T-helper 1 cell treated with Interleukin-12 subunit alpha and Interleukin-12 subunit beta and Interleukin-4 antibody, amounts not matched to agents 30 ng/mL and 1 ng/mL, for 36 hours (primary cell): ENCODE measurements at regions not wholly inside any gene's neighbourhood (a gene's known extent, or its start where the extent isn't known, plus 50 kb on each side); places are given as distances from the start of the nearest gene placed in this dataset.
"Not testable (repeated sequence)": the region's sequence is repeated elsewhere in the genome, so short reads cannot be mapped to it uniquely, and the experiment has no call there.

ENCODE experiments used
- intact Hi-C: fragments of 100-400 bp; cut with micrococcal nuclease; formaldehyde crosslinking; loops from one replicate; pipeline ENCODE4 v1.15.1; 2024

DNA sequence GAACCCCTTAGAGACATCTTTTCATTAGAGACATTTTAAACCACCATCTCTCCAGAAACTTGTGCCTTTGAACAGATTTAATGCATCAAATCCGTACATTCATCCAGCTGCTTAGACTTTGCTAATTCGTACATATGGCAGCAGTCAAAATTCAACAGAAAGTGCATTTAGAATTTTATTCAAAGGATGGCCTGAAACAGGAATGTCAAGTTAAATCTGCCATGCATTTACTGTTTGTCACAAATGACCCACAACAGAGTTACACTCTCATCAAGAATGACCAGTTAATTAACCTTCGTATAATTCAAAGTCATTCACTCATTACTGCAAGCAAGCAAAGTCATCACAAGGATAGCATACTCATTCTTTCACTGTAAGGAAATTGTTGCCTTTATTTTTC lies 284.3 kb downstream of the SLC7A11 start:
- intact Hi-C loops = loop anchor here (2.0 kb wide), 1 partner anchor 41 kb away; no protein-coding TSS in a partner anchor

DNA sequence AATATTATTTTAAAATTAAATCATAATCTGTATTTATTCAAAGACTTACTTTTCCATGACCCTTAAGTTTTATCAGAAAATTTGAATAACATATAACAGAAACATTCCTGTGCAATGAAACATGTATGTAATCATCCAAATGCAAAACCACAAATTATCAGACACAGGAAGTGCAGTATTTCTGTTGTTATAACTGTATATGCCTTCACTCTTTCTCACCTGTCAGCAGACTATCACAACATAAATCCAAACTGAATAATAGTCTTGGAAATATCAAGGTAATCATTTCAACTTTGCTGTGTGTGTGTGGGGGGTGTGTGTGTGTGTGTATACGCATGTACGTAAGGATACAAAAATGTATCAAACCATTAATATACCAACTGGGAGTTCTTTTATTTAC lies 285.9 kb downstream of the SLC7A11 start:
- intact Hi-C loops = loop anchor here (2.0 kb wide), 1 partner anchor 43 kb away; no protein-coding TSS in a partner anchor

DNA sequence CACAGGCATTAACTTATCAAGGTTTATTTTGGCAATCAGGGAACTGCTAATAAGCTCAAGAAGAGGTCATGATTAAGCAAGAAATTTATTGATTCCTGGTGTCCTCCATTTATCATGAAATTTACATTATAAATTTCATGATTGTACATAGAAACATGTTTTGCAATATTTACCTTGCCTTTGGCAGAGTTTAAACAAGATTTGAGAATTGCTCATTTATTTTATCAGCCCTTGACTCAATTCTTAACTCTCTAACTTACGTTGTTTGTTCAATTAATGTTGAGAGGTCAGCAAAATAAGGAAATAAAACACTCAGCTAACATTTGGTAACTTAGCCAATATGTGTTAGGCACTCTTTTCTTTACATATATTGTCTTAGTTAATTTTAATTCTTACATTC lies 286.6 kb downstream of the SLC7A11 start:
- intact Hi-C loops = no loop called here

DNA sequence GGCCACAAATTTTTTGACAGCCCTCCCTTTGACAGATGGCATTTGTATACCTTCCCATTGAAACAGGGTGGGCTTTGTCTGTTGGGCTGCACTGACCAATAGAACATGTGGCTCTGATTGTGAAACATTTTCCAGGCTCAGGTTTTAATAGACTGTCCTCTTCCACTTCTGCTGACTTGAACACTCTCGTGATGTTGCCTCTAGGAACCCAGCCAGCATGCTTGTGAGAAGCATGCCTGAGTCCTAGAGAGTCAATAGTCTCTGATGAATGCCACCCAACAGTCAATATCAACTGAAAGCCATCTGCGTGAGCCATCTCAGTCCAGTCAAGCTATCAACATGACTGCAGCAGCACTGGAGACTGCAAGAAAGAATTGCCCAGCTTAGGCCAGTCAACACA lies 290.0 kb downstream of the SLC7A11 start:
- intact Hi-C loops = no loop called here

DNA sequence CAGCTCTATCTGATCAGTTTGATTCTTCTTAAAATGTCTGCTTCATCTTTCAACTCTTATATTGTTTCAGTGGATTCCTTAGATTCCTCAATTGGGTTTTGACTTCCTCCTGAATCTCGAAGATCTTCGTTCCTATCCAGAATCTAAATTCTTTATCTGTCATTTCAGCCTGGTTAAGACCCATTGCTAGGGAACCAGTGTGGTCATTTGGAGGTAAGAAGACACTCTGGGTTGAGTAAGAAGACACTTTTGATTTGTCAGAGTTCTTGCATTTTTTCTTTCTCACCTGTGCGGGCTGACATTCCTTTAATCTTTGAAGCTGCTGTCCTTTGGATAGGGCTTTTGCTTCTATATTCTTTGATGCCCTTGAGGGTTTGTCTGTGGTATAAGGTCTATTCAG lies 291.9 kb downstream of the SLC7A11 start:
- intact Hi-C loops = no loop called here

DNA sequence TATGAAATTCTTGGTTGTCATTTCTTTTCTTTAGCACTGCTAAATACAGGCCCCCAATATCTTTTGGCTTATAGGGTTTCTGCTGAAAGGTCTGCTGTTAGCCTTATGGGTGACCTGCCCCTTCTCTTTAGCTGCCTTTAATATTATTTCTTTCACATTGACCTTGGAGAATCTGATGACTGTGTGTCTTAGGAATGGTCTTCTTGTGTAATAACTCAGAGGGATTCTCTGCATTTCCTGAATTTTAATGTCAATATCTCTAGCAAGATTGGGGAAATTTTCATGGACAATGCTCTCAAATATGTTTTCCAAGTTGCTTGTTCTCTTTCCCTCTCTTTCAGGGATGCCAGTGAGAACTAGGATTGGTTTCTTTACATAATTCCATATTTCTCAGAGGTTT lies 292.4 kb downstream of the SLC7A11 start:
- intact Hi-C loops = no loop called here

DNA sequence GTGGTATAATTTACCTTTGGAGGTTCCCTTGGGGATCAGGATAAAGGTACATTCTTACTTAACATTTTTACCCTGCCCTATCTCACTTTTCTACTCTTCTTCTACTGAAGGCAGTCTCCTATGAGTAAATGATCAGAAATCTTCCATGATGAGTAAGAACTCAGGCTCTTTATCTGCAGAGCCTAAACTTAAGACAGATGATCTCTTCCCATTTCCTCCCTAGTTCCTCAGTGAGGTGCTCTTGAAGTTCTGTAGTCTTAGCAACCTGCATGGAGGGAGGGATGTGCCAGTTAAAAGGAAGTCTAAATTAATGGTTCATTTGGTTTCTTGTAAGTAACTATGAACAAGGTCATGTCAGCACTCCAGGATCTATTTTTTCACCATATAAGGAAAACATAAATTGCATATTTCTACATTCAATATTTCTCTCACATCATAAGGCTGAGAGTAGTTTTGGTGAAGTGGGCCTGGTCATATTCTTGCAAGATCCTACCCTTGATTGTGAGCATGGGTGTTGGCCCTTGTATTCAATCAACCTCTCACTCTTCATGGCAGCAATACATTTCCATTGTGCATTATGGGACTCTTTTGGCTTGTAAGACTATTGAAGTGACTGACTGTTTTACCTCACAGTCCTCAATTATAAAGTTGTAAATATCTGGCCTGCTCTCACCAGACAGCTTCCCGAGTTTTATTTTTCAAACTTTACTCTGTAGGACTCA lies 295.5 kb downstream of the SLC7A11 start:
- intact Hi-C loops = no loop called here

DNA sequence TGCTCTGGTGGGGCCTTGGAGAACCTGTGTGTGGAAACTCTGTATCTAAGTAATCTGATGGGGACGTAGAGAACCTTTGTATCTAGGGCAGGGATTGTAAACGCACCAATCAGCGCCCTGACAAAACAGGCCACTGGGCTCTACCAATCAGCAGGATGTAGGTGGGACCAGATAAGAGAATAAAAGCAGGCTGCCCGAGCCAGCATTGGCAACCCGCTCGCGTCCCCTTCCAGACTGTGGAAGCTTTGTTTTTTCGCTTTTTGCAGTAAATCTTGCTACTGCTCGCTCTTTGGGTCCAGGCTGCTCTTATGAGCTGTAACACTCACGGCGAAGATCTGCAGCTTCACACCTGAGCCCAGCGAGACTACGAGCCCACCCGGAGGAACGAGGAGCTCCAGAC lies 299.3 kb downstream of the SLC7A11 start:
- intact Hi-C loops = not testable (repeated sequence)

DNA sequence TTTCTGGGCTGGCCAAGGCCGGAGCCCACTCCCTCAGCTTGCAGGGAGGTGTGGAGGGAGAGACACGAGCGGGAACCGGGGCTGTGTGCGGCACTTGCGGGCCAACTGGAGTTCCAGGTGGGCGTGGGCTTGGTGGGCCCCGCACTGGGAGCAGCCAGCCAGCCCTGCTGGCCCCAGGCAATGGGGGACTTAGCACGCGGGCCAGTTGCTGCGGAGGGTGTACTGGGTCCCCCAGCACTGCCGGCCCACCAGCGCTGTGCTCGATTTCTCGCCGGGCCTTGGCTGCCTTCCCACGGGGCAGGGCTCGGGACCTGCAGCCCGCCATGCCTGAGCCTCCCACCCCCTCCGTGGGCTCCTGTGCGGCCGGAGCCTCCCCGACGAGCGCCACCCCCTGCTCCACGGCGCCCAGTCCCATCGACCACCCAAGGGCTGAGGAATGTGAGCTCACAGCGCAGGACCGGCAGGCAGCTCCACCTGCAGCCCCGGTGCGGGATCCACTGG lies 300.1 kb downstream of the SLC7A11 start:
- intact Hi-C loops = not testable (repeated sequence)

DNA sequence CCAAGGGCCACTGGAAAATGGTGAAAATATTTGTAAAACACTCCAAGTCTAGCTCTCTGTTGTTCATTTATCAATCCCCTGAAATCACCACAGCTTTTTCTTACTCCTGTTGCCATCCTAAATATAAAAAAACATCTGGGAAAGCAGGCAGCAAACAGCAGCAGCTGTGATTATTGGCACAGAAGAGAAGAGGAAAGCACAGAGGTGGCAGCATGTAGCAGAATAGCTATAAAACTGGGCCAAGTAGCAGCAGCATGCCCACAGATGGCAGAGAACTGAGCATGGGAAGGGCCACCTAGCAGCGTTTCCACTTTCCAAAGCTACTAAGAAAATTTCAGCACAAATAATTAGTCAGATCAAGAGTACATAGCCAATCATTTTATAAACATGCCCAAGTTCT lies 307.2 kb downstream of the SLC7A11 start:
- intact Hi-C loops = no loop called here

DNA sequence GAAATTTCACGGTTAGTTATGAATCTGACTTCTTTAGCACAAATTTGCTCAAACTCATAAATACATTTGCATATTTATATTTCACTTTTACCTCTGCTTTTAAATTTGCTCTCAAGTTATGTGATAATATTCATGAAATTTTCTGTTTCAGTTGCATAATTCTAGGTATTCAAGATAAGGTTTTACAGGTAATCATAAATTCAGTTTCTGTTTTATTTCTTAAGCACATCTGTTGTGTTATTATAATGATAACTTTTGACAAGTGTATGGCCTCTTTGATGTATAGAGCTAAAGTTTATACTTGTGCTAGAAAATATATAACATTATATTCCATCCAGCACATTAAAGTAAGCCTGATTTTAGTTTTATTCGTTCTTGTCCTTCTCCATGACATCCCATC lies 308.1 kb downstream of the SLC7A11 start:
- intact Hi-C loops = no loop called here

DNA sequence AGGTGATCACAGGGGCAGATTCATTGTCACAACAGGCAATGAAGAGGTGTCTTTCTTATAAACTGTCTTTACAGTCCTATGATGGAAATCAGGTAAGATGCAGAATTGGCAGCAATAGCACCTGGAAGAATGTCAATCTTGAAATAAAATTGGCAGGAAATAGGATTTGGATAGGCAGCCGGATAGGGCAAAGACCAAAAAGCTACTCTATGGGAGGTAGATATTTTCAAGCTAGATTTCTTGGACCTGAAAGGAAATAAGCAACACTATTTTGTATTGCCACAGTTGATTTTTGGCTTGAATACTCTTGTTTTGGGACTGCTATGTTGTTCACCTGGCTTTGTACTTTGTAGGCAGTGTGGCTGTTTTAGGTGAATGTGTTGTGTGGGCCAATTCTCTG lies 314.2 kb downstream of the SLC7A11 start:
- intact Hi-C loops = no loop called here

DNA sequence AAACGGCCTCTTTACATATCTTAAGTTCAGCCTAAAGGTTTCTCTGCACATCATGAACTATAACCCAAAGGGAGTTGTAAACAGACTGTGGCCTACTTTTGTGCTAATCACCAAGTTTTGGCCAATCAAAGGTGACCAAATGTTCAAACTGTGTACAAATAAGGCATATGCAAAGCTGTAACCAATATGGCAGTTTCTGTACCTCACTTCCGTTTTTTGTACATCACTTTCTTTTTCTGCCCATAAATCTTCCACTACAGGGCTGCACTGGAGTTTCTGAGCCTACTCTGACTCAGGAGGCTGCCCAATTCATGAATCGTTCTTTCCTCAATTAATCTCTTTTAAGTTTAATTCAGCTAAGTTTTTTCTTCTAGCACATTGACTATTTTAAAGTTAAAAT lies 318.7 kb downstream of the SLC7A11 start:
- intact Hi-C loops = no loop called here

DNA sequence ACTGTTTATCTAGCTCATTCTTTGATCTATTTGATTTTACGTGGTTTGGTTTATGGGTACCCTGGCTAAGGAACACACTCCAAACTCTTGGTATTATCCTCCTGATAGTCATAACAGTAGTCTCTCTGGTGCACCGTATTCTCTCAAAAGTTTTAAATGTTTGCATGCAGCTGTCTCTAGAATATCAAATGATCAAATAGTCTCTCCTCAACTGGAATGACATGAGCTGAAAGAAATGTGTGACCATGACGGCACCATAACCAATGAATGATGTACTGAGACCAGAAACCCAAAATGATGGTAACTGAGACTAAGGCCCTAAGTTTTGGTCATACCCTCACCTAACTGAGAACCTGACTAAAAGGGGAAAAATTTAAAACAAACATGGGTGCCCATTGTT lies 319.4 kb downstream of the SLC7A11 start:
- intact Hi-C loops = no loop called here

DNA sequence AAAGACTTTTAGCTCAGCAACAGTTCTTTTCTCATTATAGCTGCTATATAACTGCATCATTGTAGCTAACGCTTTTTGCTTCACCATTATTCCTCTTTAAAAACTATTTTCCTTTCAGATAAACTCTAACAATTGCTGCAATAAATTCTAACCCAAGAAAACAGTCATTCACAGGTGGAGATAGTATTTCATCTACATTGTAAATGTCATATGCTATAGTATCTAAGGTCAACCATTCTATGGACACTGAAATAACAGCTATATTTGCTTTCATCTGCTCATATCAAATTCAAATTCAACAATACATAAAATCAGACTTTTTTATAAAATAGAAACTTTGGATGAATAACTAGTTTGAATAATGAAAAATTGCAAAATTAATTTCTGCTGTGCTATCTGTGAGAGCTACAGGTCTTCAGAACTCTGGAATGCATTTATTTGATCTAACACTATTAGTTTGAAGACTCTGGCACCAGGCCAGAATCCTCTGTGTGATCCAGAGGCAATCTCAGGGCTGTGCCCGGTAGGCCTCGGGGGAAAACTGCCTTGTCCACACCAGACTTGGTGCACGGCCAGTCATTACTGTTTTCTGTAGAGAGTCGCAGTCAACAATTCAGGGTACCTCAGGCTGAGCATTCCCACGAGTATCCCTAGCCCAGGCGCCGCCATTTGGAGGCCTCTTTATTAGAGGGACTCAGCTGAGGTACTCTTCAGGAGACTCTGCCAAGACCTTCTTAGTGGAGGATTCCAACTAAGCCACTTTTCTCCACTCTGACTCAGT lies 332.4 kb downstream of the SLC7A11 start:
- intact Hi-C loops = no loop called here

DNA sequence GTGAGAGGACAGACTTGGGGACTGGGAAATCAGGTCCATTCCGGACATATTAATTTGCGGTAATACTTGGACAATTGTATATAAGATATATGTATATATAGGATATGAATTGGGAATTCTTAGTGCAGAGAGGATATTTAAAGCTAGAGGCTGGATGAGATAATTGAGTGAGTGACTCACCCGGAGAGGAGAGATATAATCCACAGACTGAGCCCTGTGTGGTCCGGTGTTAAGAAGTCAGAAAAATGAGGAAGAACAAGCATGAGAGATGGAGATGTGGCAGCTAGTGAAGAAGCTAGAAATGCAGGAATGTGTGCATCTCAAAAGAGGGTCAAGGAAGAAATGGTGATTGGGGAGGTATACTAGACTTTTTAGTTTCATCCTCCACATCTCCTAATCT lies 336.2 kb downstream of the SLC7A11 start:
- intact Hi-C loops = no loop called here

DNA sequence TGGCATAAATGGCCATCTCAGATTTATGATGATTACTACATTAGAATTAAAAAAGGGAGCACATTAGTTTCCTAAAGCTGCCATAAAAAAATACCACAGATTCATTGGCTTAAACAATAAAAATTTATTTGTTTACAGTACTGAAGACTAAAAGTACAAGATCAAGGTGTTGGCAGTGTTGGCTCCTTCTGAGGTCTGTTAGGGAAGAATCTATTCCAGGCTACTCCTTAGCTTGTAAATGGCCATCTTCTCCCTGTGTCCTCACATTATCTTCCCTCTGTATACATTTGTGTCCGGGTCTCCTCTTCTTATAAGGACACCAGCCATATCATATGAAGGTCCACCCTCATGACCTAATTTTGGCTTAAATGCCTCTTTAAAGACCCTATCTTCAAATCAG lies 341.0 kb downstream of the SLC7A11 start:
- intact Hi-C loops = no loop called here

DNA sequence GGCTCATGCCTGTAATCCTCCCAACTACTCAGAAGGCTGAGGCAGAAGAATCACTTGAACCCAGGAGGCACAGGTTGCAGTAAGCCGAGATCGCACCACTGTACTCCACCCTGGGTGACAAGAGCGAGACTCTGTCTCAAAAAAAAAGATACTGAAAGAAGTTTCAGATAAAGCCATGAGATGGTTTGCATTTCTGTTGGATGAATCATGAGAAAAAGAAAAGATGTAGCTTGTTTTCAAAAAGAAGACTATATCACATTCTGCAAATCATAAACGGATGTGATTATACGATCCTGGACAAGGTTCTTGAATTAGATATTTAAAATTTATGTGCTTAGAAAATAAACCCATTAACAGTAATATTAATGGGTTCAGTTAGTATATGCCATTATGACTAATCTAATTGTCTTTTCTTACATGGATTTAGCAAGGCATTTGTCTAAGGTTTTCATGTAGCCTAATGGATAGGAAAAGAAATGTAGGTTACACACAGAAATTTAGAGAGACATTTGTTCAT lies 345.9 kb downstream of the SLC7A11 start:
- intact Hi-C loops = no loop called here

DNA sequence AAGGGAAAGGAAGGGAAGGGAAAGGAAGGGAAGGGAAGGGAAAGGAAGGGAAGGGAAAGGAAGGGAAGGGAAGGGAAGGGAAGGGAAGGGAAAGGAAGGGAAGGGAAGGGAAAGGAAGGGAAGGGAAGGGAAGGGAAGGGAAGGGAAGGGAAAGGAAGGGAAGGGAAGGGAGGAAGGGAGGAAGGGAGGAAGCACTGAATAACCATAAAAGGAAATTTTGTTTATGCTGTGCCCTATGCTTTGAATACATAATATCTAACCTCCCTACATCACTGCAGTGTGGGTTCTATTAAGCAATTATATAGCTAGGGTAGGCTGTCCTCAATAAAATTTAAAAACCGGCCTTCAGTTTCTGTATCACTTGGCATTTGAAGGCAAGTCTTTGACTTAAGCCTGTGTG lies 346.6 kb downstream of the SLC7A11 start:
- intact Hi-C loops = not testable (repeated sequence)

DNA sequence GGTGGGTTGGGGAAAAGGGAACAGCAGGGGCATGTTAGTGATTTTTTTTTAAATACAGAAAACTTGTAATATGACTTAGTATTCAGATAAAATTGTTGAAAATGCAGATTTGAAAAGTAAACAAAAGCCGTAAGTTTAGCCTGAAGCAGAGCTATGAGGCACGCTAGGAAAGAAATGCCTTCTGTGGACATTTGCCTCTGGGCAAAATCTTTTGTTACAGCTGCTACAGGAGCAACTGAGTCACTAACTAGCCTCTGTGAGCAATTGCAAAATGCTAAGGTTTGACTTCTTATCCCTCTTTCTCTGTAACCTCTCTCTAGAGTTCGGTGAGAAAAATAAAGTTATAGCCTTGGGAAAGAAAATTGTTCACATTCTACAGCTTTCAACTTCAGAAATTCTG lies 350.0 kb downstream of the SLC7A11 start:
- intact Hi-C loops = no loop called here

DNA sequence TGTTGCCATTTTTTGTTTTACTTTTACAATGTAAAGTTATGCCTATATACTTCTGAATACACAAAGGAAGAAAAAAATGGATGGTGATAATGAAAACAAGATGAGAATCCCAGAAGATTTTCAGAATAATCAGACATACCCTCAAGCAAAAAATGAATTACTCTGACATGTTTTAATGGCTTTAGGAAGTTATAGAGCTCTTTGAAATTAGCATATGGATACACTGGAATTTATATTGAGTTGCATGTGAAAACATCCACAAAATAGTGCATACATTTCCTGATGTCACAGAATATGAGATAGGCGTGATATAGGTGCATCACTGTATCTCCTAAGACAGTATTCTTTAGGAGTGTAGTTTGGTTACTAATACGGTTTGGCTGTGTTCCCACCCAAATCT lies 351.3 kb downstream of the SLC7A11 start:
- intact Hi-C loops = no loop called here

DNA sequence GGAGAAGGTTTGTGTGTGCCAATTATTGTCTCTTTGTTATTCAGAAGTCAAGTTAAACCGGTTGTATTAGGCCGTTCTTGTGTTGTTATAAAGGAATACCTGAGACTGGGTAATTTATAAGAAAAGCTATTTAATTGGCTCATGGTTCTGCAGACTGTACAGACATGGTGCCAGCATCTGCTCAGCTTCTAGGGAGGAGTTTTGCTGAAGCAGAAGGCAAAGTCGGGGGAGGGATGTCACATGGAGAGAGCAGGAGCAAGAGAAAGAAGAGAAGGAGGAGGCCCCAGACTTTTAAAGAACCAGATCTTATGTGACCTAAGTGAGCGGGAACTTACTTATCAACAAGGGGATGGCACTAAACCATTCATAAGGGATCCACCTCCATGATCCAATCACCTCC lies 349.3 kb upstream of the PCDH18 start:
- intact Hi-C loops = no loop called here

DNA sequence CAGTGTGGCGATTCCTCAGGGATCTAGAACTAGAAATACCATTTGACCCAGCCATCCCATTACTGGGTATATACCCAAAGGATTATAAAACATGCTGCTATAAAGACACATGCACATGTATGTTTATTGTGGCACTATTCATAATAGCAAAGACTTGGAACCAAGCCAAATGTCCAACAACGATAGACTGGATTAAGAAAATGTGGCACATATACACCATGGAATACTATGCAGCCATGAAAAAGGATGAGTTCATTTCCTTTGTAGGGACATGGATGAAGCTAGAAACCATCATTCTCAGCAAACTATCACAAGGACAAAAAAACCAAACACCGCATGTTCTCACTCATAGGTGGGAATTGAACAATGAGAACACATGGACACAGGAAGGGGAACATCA lies 335.8 kb upstream of the PCDH18 start:
- intact Hi-C loops = not testable (repeated sequence)
